BJ (cell line): ENCODE measurements at regions not wholly inside any gene's neighbourhood (a gene's known extent, or its start where the extent isn't known, plus 50 kb on each side); places are given as distances from the start of the nearest gene placed in this dataset.

ENCODE experiments used
- CTCF ChIA-PET: fragments of 350-600 bp; formaldehyde crosslinking; extraction: SDS; loops from one replicate; lab custom pipeline; 2021; ENCODE audit warnings: antibody characterized with exemption, inconsistent platforms; lab: Yijun Ruan, JAX
- POLR2A ChIA-PET: fragments of 300-600 bp; sonication (Branson Sonifier 250); formaldehyde crosslinking; extraction: SDS; loops from one replicate; lab custom pipeline; 2021; ENCODE audit warnings: antibody characterized with exemption; lab: Charles Lee
- DNase-seq: peaks from one replicate; pipeline ENCODE4 v3.0.0-alpha.2; 2011; ENCODE audit warnings: low read depth
- H3K27me3 ChIP-seq: 2 replicates; pipeline ENCODE4 v1.6.0; 2011; ENCODE audit warnings: low read length; ENCODE audit not compliant: control insufficient read depth, insufficient read depth
- H3K36me3 ChIP-seq: 2 replicates; pipeline ENCODE4 v1.5.1; 2011; ENCODE audit warnings: low read length; ENCODE audit not compliant: control insufficient read depth, insufficient read depth
- H3K4me3 ChIP-seq: 2 replicates; pipeline ENCODE4 v1.5.1; 2011; ENCODE audit warnings: low read depth, mild to moderate bottlenecking, control low read depth, low read length
- TF ChIP-seq, protein P1 (sequence below): IDR thresholded peaks from 2 replicates; pipeline ENCODE4 v1.5.1; 2011; ENCODE audit warnings: low read depth, mild to moderate bottlenecking, control low read depth, inconsistent platforms, low read length, moderate library complexity; ENCODE audit not compliant: insufficient read depth

- ChIA-PET CTCF (interaction anchor here (1.0 kb wide), 1 partner anchor 9 kb away, joined by 3 read pairs; no protein-coding TSS in a partner anchor), POLR2A (no interaction called here)
- H3K36me3 ChIP-seq: no peaks in the 10 kb centered on the region
- DNase-seq: no peak
- TF ChIP-seq, protein P1, sequence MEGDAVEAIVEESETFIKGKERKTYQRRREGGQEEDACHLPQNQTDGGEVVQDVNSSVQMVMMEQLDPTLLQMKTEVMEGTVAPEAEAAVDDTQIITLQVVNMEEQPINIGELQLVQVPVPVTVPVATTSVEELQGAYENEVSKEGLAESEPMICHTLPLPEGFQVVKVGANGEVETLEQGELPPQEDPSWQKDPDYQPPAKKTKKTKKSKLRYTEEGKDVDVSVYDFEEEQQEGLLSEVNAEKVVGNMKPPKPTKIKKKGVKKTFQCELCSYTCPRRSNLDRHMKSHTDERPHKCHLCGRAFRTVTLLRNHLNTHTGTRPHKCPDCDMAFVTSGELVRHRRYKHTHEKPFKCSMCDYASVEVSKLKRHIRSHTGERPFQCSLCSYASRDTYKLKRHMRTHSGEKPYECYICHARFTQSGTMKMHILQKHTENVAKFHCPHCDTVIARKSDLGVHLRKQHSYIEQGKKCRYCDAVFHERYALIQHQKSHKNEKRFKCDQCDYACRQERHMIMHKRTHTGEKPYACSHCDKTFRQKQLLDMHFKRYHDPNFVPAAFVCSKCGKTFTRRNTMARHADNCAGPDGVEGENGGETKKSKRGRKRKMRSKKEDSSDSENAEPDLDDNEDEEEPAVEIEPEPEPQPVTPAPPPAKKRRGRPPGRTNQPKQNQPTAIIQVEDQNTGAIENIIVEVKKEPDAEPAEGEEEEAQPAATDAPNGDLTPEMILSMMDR: no peak
- no peaks in the 10 kb centered on the region for H3K27me3 ChIP-seq
- H3K4me3 ChIP-seq: no peak overlapping the region
Measured at GRCh38 chr4:19039816-19040215, 1018.3 kb upstream of the LCORL start.

- H3K36me3 ChIP-seq: no peaks in the 10 kb centered on the region
- CTCF ChIA-PET: no interaction called here
- TF ChIP-seq, protein P1: no peak
- POLR2A ChIA-PET: no interaction called here
- DNase-seq: no peak
- no peak overlapping the region for H3K4me3 ChIP-seq
- H3K27me3 ChIP-seq: no peaks in the 10 kb centered on the region
Measured at GRCh38 chr4:19038231-19038630, 1016.7 kb upstream of the LCORL start.

- ChIA-PET CTCF (no interaction called here), POLR2A (no interaction called here)
- Histone ChIP-seq H3K4me3 (no peak overlapping the region), H3K27me3 (no peaks in the 10 kb centered on the region), H3K36me3 (no peaks in the 10 kb centered on the region)
- no peak for DNase-seq
- TF ChIP-seq, protein P1: no peak
Measured at GRCh38 chr4:19033816-19034733, 1012.5 kb upstream of the LCORL start.

DNA sequence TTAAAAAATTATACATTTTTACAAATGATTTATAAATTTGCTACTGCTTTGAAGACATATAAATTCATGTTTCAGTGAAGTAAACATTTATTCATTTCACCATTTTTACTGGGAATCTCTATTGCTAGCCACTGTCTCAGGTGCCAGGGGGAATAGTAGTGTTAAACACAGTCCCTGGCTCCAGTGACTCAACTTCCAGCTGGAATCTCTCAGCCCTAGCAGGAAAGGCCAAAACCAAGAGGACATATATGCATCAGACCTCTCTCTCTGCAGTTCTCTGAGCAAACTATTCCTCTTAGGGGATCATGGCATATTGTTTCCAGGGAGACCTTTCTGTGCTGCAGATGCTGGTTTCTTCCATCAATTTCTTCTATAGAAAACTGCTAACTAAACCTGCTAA lies 1009.0 kb upstream of the LCORL start:
- Histone ChIP-seq H3K4me3 (no peak overlapping the region), H3K36me3 (no peaks in the 10 kb centered on the region), H3K27me3 (no peaks in the 10 kb centered on the region)
- POLR2A ChIA-PET: no interaction called here
- TF ChIP-seq, protein P1: no peak
- CTCF ChIA-PET: interaction anchor here (0.5 kb wide), 1 partner anchor 55 kb away, joined by 3 read pairs; no protein-coding TSS in a partner anchor
- no peak for DNase-seq

- Histone ChIP-seq H3K27me3 (no peaks in the 10 kb centered on the region), H3K36me3 (no peaks in the 10 kb centered on the region), H3K4me3 (no peak overlapping the region)
- DNase-seq: no peak
- TF ChIP-seq, protein P1: no peak
- POLR2A ChIA-PET: no interaction called here
- CTCF ChIA-PET: no interaction called here
Measured at GRCh38 chr4:19030048-19030447, 1008.5 kb upstream of the LCORL start.
